ENCODE measurements at regions not wholly inside any gene's neighbourhood (a gene's known extent, or its start where the extent isn't known, plus 50 kb on each side); places are given as distances from the start of the nearest gene placed in this dataset.

GRCh38 chr7:93046641-93047040, 71.1 kb downstream of the SAMD9 start:
- TF ChIP-seq CTCF (IDR thresholded peaks at IDR 0.05; ENCODE audit: low read depth, low read length), result no peak
- no peak for TF ChIP-seq MYC (IDR thresholded peaks at IDR 0.05; ENCODE audit: low read depth, low read length)
- TF ChIP-seq, protein P1, sequence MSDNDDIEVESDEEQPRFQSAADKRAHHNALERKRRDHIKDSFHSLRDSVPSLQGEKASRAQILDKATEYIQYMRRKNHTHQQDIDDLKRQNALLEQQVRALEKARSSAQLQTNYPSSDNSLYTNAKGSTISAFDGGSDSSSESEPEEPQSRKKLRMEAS (IDR thresholded peaks at IDR 0.05; ENCODE audit: low read depth, low read length), result no peak
